T follicular helper cell (primary cell): ENCODE measurements at regions not wholly inside any gene's neighbourhood (a gene's known extent, or its start where the extent isn't known, plus 50 kb on each side); places are given as distances from the start of the nearest gene placed in this dataset.

Experiments
- DNase-seq: peaks from one replicate; pipeline ENCODE4 v3.0.0-alpha.2; 2020; ENCODE audit warnings: low read depth

DNA sequence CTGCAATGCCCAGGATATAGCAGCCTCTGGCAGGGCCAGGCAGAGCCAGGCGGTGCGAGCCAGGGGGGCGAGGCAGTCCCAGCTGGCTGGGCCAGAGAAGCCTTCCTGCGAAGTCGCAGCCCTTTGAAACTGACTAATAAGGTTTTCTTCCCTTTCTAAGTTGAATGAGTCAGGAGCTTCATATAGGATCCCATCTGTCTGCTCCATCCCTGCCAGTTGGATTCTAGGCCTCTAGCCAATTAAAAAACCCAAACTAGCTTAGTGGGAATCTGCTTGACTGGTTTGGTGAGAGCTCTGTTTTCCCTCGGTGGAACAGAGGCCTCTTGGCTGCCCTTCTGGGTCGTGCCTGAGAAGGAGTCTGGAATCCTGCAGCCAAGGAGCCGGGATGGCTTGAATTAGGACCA, 70.1 kb upstream of the RAPGEF1 start:
- DNase-seq: no peak

DNA sequence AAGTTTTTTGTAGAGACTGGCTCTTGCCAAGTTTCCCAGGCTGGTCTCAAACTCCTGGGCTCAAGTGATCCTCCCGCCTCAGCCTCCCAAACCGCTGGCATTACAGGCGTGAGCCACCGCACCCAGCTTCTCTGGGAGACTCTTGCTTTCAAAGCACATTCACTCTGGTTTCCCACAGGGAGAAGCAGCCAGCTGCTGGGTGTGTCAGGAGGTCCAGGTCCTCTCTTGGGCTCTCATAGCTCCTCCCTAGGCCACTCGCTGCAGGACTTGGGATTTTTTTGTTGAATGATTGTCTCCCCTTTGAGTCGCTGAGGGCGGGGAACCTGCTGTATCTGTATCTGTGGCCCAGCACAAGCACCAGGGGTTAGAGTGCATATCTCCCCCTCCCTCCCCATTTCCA, 68.4 kb upstream of the RAPGEF1 start:
- no peak for DNase-seq

DNA sequence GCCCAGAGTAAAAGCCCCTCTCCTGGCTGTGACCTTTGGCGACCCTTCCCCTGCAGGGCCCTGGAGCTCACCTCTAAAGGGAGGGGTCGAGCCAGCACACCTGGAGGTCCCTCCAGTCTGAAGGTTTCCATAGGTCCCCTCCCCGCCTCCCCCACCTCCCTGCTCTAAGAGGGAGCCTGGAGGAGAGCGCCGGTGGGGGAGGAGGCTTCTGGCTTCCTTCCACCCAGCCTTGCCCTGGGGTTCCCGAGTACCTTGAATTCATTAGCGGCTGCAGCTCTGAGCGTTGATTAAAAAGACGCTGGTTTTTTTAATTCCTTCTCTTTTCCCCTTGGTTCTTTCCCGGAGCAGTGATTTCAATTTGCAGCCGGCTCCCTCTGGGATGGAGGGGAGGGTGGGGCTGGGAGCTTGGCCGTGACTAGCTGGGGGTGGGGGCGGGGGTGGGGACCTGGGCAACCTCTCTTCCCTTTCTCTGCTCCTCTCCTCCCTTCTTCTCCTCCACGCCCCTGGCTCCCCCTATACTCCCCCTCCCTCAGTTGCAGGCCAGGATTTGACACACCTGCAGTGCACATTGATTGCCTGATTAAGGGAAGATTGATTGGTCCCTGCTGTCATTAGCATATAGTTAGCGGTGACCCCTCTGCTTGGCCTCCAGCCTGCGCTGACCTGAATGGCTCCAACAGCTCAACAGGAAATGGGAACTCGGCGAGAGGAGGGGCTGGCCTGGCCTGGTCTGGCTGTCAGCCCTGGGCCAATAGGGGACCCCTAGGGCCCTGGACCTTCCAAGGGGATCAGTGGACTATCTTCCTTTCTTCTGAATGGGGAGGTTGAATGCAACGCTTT, 67.5 kb upstream of the RAPGEF1 start:
- DNase-seq: no peak

DNA sequence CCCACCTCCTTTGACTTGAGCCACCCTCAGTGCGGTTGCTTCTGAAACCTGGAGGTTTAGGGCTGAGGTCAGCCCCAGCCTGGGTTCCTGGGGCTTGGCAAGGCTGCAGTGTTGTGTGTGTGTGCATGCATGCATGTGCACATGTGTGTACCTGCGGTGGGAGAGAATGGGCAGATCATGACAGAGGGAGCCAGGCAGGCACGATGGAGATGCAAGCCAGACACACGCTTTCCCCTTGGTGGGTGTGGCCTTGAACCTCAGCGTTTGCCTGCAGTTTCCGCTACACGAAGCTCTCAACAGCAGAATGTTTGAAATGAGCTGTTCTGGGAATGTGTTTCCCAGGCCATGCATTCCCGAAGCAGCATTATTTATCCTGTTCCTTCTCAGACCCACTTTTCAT, 65.9 kb upstream of the RAPGEF1 start:
- DNase-seq: no peak

DNA sequence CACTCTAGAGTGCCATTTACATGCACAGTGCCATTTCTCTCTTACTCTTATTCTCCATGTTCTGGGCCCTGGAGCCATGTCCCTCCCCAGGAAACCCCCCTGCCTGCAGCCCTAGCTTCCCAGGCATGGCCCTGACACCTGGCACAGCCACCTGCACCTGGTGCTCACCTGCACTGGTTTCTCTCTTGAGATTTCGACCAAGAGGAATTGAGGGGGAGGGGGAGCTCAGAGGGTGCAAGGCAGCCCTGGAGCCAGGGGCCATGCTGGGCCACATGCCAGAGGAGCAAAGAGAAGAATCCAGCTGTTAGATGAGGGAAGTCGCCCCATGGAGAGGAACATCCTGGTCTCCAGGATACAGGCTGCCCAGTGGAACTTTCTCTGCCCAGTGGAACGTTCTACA, 65.0 kb upstream of the RAPGEF1 start:
- no peak for DNase-seq

DNA sequence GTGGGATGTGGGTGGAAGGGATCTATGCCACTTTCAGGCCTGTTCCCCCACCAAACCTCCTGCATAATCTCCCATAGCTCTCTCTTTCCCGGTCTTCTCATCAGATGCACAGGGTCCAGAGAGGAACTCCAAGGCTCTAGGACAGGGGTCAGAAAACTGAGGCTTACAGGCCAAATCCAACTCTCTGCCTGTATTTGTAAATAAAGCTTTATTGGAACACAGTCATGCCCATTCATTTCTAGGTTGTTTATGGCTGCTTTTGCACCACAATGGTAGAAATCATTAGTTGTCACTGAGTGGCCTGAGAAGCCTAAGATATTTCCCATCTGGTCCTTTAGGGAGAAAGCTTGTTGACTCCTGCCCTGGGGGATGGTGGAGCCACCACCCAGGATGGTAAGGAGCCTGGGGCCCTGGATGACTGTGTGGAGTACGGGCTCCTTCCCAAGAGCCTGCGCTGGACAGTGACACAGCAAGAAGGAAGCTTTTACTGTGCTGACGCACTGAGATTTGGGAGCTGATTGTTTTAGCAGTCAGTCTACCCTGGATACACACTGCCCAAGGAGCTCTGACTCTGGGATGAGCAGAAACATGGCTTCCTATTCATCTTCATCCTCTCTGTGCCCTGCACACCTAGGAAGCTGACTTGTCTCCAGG, 64.0 kb upstream of the RAPGEF1 start:
- no peak for DNase-seq

DNA sequence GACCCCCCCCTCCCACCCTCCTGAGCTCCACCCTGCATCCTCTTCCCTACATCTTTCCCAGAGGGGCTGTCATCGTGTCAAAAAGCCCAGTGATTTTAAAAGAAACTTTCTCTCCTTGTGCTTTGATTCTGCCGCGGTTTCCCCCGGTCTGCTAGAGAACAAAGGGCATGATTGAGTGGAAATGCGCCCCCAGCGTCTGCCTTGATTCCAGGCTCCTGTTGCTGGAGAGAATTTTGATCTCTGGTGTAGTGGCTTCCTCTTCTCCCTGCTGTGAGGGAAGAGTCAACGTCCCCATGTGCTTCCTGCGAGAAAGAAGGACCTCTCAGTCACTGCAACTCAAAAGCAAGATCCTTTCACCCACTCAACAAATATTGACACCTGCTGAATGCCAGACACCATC, 61.9 kb upstream of the RAPGEF1 start:
- DNase-seq: no peak

DNA sequence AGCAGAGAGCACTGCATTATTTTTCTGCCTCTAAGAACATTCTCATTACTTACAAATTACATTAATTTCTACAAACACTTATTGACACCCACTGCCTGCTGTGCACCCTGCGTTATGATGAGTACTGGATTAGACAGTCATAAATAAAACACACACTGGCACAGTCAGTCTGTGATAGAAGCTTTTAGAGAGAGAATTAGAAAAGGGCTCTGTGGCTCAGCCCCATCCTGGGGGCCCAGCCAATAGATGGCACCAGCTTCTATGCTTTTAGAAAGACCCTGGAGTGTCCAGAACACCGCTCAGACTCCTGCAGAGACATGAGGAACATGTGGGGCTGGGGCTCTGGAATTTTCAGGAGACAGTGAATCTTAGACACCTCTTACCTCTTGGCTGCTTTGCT, 61.0 kb upstream of the RAPGEF1 start:
- no peak for DNase-seq

DNA sequence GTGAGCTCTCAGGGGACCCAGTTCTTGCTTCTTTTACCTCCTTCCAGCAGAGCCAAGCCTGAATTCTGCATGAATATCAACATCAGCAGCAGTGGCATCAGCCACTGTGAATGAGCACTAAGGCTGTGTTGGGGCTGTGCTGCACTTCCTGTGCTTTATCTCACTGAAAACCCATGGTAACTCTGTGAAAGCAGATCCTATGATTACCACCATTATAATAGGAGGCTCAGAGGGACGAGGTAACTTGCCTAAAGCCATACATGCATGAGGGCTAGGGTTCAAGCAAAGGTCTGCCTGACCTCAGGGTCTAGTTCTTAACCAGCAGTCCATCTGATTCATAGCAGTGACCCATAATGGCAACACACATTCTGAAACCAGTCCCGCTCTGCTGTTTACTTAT, 60.5 kb upstream of the RAPGEF1 start:
- DNase-seq: no peak

DNA sequence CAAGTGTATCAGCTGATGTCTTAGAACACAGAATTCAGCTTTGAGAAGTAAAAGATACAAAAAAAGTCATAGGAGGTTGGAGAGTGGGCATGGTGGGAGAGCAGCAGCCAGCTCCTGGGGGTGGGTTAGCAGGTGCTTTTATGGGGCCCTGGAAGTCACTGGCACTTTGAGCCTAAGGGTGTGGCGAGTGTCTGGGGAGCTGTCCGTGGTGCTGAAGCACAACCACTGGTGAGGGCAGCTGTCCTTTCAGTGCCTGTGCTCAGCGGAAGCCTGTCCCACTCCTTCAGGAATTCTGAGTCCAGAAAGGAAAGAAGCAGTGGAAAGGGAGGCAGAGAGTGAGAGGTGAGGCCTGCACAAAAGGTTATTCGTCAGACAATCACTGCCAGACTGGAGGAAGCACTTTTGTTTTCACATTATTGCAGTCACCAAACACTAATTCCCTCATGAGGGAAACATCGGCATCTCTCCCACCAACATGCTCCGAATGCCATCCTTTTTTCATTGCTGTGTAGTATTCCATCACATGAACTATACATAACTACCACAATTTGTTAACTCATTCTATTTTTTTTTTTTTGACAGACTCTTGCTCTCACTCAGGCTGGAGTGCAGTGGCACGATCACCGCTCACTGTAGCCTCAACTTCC, 59.4 kb upstream of the RAPGEF1 start:
- peak; percentile 23 for DNase-seq

DNA sequence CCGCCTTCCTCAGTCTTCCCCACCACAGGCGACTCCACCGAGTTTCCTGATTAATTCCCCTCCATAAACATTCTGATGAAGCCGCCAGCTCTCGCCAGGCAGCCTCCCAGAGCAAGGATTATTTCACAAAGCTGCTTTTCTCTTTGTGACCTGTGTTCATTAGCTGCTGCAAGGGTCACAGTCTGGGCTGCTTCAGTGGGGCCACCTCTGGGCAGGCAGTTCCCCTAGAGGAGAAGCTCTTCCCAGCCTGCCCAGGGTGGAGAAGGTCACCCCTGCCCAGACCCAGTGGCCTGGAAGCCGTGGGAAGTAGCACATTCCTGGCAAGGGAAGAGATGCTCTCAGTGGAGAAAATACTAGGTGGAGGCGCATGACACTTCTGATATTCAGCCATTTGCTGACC, 58.4 kb upstream of the RAPGEF1 start:
- no peak for DNase-seq

DNA sequence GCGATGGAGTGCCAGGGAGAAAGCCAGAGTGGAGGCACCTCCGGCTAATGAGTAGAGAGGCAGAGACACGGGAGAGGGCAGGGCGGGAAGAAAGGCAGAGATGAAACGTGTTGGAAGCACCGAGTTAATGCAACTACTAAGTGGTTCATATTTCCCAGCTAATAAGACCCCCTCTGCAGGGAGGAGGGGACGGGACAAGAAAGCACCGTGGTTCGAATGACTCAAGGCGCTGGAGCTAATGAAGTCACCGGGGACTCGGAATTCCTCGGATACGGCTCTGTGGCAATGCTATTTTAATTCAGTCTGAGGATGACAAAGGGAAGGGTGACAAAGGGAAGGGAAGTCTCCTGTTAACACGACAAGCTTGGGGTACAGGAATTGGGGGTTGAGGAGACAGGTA, 54.5 kb upstream of the RAPGEF1 start:
- DNase-seq: no peak

DNA sequence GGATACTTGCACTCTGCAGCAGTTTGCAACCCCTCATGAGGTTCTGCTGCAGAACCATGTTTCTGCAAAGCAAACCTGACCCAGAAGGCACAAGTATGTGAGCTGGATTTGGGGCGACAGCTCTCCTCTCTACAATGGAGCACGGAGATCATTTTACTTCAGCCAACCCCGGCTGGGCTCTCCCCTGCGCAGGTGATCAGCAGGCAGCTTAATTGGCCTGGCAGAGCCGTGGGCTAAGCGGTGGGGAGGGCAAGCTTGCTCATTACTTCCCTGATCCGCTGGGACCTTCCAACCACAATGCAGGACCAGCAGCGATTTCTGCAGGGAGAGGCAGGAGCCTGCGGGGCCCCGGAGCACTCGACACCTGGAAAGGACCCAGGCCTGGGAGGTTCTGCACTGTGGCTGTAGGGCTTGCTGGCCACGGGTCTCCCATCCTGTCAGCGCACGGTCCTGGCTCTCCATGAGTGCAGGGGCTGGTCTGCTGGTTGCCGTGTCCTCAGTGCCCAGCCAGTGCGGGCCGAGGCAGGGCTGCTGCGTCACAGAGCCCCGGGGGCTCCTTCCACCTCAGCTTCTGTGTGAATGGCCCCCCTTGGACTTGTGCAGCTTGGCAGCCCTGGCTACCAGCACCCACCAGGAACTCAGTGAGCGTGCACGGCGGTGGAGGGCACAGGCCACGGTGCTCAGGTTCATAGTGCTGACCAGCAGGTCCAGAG, 51.8 kb upstream of the RAPGEF1 start:
- no peak for DNase-seq
